Umbilical cord (tissue), 1 donor: ENCODE measurements at regions not wholly inside any gene's neighbourhood (a gene's known extent, or its start where the extent isn't known, plus 50 kb on each side); places are given as distances from the start of the nearest gene placed in this dataset.
"Not testable (repeated sequence)": the region's sequence is repeated elsewhere in the genome, so short reads cannot be mapped to it uniquely, and the experiment has no call there.

Experiments
- DNase-seq: peaks from one replicate; pipeline ENCODE4 v3.0.0-alpha.2; 2015; ENCODE audit warnings: low spot score

DNA sequence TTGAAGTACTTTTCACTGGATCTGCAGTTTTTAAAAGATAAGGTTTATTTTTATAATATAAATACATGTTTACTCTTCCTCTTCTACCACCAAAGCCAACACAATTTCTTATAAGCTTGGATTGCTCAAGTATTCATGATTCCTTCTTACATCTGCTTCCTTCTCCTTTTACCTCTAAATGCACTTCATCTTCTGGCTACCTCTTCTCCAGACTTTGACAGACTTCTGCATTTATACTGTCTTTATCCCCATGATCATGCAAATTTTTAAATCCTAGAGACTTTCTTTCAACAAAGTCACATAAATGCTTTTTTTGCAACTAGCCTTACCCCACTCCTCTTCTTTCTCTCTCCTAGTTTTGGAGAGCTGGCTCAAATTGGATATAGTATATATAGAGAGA, 142.9 kb downstream of the TFAP2B start:
- DNase-seq: no peak

DNA sequence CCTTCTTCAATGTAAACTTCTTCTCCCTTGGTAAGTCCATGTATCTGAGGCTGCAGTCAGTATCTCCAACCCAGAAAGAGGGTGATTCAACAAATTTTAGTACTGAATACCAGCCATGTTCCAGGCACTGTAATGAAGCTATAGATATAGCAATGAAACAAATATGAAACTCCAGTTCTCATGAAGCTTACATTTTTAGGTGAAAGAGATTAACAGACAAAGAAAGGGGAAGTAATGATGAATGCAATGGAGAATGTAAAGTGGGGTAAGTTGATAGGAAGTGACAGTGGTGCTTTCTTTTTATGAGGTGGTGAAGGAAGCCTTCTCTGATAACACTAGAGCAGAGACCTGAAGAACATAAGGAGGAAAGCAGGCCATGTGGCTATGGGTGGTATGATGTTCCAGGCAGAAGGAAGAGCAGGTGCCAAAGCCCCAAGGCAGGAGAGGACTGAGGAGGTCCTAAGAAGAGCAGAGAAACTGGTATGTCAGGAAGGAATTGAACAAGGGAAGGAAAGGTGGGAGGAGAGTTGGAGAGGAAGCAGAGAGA, 143.6 kb downstream of the TFAP2B start:
- no peak for DNase-seq

DNA sequence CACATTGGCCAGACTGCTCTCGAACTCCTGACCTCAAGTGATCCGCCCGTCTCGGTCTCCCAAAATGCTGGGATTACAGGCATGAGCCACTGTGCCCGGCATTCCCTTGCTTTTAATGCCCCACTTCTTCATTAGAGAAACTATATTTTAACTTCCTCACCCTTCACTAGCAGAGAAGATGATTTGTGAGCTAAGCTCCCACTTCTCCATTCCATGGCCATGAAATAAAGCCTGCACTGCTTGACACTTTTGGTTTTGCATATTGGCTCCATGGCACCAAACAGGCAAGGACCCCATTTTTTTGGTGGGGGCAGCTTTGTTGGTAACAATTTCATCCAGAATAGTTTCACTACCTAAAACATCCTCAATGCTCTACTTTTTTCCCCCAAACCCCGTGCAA, 145.3 kb downstream of the TFAP2B start:
- DNase-seq: no peak

DNA sequence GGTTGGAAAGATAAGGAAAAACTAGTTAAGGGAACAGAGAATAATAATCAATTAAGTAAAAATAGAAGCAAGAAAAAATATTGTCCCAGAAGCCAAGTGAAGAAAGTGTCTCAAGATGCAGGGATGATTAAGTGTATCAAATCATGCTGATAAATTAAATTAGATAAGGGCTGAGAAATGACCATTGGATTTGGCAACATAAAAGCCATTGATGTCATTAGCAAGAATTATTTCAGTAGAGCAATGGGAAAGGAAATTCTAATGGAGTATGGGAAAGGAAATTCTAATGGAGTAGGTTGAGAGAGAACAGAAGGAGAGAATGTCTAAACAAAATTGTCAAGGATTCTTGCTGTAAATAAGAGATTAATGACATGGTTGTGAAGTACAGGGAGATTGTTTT, 146.8 kb downstream of the TFAP2B start:
- DNase-seq: no peak

DNA sequence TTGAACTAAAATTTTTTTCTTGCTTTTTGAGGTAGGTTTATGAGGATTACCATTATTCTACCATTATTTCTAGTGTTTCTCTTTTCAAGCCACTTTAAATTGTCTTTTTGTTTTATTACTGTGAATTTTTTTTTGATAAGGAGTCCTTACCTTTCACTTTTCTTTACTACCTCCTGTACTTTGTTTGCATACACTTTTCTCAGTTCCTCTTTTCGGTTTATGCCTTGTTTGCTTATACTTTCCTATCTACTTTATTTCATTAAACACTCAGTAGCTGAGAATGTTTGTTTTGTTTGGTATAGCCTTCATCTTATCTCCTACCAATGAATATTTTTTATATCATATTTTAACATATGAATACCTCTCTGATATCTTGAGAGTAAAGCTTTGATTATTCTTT, 147.9 kb downstream of the TFAP2B start:
- no peak for DNase-seq

DNA sequence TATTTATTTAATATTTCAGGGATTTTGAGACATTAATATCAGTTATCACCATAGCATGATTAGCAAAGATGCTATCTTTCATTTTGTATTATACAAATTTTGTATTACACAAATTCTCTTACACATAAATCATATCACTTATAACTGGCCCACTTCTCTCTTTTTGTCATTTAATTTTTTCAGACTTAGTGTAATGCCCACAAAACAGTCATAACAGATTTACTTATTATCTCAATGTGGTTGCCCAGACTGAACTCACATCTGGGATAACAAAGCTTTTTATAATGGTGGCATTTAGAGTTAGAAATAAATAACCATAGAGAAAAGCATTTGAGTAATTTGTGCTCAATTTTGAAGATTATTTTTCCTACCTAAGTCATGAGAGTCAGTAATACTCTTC, 148.3 kb downstream of the TFAP2B start:
- no peak for DNase-seq

DNA sequence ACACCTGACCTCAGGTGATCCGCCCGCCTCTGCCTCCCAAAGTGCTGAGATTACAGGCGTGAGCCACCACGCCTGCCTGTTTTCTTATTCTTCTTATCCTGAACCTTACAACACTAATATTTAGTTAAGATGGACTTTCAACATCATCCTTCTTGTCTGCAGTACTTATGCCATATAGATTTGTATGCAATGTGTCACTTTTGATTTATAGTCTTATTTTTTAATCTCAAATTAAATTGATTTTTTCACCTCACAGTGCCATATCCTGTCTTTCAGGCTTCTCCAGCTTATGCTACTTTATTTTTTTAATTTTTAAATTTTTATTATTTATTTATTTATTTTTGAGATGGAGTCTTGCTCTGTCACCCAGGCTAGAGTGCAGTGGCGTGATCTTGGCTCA, 149.6 kb downstream of the TFAP2B start:
- DNase-seq: not testable (repeated sequence)

DNA sequence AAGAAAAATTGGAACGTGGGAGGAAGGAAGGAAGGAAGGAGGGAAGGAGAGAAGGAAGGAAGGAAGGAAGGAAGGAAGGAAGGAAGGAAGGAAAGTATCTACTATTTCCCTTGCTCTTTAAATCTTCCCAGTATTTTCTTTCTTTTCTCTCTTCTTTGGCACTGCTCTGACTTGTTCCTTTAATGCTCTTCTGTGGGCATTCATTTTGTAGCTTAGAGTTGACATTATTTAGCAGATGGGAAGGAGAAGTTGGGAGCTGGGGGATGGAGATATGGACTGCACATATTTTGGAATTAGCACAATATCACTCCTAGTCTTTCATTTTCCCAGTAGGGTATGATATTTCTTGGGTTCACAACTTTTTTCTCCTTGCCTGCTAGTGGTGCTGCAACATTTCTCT, 152.2 kb downstream of the TFAP2B start:
- DNase-seq: no peak

DNA sequence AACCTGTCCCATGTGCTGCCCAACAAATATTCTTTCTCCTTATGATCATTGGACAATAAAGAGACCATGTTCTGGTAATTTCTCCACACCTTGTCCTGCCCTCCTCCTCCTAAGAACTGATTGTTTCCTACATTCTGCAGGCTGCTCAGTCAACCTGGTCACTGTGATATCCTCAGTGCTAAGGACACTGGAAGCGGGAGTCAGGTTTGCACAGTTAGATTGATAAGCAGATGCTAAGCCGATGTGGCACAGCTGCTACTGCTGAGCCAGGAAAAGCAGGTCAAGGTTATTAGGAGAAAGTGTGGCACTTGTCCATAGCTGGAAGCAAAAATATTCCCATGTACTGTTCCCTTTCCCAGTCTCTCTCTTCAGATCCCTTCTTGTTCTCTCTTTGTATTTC, 154.8 kb downstream of the TFAP2B start:
- DNase-seq: no peak

DNA sequence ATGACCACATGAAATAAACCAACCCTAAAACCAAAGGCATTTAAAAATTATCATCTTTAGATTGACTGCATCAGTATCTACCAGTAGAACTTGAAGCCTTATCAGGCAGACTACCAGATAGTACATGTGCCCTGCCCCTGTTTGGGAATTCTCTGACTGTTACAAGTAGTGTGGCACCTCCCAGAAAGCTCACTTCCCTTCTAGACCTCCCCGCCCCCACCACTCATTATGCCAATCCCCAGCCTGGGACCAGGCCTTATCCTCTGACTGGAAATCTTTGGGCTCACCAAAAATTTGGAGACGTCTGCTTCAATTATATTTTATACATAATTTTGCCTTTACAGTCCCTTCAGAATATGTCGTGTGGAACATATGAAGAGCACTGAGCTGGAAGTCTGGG, 155.6 kb downstream of the TFAP2B start:
- DNase-seq: no peak

DNA sequence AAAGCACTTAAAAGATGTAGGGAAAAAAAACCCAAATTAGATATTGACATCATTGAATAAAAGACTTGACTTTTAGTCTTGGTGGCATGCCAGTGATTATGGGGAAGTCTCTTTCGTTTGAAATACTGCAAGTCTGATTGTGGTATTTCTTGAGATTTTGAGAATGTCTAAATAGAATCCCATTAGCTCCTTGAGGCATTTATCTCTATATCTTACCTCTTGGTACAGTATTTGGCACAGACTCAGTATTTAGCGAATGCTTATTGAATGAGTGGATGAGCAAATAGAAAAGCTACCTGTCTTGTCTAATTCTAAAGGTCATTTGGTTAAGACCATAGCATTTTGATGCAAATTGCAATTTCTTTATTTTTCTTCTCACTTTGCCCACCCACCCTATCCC, 156.5 kb downstream of the TFAP2B start:
- no peak for DNase-seq

DNA sequence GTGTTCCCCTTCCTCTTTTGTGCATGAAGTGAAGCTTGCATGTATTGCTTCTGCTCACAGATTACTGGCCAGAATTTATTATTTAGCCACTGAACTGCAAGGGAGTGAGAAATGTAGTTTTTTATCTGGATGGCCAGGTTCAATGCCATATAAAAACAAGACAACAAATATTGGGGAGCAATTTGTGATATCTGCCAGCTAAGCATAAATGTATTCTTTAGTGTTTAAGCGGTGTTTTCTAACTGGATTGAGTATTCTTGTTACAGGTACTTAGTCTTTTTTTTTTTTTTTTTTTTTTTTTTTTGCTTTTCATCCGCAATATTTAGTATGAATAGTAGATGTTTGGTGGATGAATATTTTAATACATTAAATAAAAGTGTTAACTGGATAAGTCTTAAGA, 158.2 kb downstream of the TFAP2B start:
- no peak for DNase-seq

DNA sequence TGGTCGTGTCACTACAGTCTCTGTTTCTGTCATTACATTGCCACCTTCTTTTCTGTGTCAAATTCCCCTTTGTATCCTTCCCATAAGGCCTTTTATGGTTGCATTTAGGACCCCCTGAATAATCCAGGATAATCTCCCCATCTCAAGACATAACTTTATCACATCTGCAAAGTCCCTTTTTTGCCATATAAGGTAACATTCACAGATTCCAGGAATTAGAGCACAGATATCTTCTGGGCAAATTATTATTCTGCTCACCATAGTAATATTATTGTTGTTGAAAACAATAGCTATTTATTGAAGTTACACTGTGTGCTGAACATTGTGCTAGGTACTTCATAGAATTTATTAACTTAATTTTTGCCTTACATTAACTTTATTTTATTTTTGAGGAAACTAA, 159.1 kb downstream of the TFAP2B start:
- no peak for DNase-seq

DNA sequence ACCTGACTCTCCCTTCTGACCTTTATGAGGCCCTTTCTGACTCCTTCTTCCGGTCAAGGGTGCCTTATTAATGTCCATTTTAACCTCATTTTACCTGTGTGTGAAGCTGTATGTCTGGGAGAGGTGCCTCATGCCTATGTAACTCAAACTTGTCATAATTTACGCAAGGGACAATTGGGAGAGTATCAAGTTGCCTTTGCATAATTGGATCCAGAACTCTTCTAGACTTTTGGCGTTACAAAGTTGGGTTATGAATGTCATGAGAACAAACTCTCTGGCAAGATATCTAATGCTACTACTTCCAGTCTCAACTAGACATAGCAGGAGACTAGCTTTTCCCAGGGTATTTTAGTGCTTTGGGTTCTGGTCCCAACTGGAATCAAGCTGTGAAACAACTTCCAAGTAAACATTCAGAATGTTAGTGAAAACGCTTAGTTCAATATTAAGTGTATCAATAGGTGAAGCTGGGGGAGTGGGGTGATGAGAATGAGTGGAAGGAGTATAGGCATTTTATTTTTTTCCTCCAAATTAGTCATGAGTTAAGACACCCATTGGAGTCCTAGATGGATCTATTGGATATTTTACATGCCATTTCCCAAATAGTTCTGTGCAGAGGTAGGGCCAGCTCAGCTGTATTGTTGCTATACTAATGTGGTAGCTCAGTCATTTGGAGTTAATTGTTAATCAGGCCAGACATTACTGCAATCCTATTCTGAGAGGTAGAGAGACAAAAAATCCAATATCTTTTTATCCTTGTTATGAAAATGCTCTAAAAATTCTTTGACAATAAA, 159.9 kb downstream of the TFAP2B start:
- no peak for DNase-seq

DNA sequence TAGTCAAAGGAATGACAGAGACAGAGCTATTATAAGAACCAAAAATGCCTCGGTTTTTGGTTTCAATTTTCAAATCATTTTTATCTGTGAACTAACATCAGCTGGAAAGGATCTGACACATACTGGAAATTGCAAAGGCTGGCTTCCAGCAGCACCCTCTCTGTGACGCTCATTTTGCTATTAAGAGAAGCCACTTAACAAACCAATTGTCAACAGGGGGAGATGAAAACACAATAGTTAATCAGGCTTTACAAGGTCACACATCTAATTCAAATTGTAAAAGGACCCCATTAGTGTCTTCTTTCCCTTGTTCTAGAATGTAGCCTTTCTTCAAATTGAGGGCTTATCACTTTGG, 160.5 kb downstream of the TFAP2B start:
- DNase-seq: no peak

DNA sequence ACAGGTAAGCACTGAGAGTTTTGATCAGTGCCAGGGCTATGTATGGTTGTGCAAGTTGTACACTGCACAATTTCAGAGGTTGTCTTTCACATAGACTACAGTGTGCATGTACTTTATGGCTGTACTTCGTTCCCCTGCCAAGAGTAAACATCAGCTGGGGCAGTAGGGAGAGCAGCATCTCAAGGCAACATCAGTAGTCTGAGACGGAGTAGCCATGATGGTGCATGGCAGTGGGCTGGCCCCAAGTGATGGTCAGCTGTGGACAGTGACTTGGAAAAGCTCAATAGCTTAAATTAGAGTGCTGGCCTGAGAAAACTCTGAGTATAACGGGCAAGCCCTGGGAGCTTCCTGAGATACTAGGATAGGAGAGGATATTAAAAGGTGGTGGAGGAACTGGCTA, 165.5 kb downstream of the TFAP2B start:
- DNase-seq: no peak

DNA sequence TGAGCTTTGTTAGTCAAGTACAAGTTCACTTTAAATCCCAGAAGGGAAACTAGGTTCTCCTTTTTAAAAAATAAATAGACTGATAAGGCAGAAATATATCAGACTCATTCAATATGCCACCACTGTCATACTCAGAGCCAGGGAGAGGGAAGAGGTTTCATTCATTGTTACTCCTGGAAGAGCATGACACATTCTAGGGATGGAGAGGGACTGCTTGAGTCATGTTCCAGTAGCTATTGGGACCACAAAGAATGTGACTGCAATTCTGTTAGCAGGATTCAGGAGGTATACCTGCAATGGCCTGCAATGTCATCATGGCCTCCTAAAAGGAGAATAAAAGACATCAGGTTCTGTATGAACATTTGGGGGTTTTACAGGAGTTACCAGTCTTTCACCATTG, 167.6 kb downstream of the TFAP2B start:
- DNase-seq: no peak

DNA sequence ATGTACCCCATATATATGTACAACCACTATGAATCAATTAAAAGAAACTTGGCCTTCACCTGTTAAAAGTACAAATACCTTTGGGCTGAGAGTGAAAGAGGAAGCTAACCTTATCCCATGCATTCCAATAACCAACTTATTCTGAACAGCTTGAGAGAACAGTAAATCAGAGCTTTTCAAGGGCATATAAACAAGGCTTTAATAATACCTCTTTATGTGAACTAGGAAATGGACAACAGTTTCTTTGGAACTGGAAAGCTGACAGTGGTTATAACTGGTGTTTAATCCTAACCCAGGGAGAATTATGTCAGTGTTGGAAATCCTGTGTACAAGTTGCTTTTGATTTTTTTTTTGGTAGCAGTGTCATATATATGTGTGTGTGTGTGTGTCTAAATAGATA, 170.5 kb downstream of the TFAP2B start:
- no peak for DNase-seq

DNA sequence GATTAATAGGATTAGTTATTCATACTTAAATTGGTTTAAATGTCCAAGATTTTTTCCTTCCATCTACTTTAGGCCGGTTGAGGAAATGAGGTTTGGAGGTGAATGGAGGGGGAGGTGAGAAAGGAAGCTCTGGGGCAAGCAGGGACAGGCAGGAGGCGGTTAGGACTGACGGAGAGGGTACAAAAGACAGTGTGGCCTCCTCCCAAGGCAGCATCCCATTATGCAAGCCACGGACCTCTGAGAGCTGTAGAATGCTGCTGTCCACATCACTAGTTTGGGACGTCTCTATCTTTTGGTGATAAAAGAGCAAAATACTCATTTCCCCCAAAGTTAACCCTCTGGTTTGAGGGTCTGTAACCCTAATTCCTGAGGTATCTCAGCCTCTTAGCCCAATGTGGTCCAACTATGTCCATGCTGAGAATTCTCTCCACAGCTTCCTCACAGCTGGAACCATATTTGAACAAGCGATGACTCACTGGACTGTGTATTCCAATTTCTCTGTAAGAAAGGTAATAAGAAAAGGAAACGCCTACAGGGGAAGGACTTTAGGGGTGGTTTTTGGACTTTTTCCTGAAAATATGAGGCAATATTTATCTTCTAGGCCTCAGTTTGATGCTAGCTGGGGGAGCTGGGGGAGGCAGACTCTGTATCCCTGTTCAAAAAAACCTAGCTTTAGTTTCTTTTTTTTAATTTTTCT, 172.2 kb downstream of the TFAP2B start:
- DNase-seq: no peak

DNA sequence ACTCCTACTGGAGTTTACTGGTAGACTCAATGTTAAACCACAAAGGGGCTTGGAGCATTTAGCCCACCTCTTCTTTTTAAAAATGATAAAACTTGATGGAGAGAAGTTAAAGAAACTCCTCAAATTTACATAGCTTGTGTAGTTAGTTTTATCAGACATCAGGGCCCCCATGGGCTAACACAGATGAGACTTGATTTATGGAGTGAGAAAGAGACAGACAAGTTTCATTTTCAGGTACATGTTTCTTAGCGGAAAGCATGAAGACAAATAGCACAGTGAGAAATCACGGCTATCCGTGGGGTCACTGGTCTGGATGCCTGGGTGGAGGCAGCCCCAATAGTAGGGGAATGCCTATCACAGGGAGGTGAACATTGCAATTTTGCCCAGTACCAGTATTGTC, 173.6 kb downstream of the TFAP2B start:
- no peak for DNase-seq

DNA sequence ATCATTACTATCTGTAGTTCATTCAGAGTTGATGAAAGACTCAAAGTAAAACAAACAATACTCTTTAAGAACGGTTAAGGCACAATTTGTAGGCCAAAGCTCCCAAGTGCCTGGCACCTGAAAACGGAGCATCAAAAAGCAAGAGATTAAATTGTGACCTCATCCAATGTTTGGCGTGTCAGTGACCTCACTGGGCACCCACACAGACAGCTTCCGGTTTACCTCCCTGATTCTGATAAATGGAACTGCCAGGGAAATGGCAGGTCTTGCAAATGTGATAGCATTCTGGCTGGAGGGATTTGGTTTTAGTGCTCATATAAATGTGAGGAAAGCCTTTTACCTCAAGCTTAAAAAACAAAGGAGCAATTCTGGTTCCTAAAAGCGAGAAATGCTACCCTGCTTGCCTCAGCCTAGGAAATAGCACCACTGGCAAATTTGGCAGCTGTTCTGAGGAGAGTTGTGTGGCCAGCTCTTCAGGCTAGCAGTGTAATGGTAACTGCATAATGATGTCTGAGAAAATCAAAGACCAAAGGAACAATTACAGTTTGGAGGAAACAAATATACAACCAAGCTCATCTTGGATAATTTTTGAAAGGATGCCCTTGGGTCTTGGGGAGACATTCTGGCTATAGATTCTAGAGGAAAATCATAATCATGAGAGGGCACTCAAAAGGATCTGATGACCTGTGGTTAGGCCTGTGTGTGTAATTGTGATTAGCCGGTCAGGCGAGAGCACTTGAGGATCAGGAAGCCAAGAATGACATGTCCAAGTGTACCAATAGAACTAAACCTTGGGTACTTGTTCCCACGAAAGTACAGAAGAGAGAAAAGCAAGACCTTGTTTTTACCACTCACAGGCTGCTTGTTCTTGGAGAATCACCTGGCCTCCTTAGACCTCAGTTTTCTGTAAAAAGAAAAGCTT, 174.3 kb downstream of the TFAP2B start:
- no peak for DNase-seq
